GM18861 (cell line): ENCODE measurements at regions not wholly inside any gene's neighbourhood (a gene's known extent, or its start where the extent isn't known, plus 50 kb on each side); places are given as distances from the start of the nearest gene placed in this dataset.

Experiments used
- ATAC-seq: cut with Tn5 transposase; IDR thresholded peaks from one replicate; pipeline ENCODE4 v1.9.1; 2021; ENCODE audit not compliant: unreplicated experiment

- no peak for ATAC-seq
Observed at GRCh38 chr16:63602206-63602927, 1519.5 kb downstream of the CDH11 start.

- ATAC-seq = no peak
Observed at GRCh38 chr16:63596716-63597115, 1525.1 kb downstream of the CDH11 start.

GRCh38 chr16:63592852-63593251 is 1529.0 kb downstream of the CDH11 start:
- ATAC-seq = no peak

- ATAC-seq = no peak
Observed at GRCh38 chr16:63581570-63581969, 1540.3 kb downstream of the CDH11 start.

GRCh38 chr16:63578791-63579190 is 1542.6 kb upstream of the CDH8 start:
- ATAC-seq = no peak

GRCh38 chr16:63577891-63578290 is 1541.7 kb upstream of the CDH8 start:
- no peak for ATAC-seq

GRCh38 chr16:63575041-63575440 is 1538.8 kb upstream of the CDH8 start:
- ATAC-seq = no peak

GRCh38 chr16:63568164-63568563 is 1531.9 kb upstream of the CDH8 start:
- ATAC-seq = no peak

GRCh38 chr16:63563819-63564505 is 1527.7 kb upstream of the CDH8 start:
- ATAC-seq = no peak

GRCh38 chr16:63553980-63554379 is 1517.7 kb upstream of the CDH8 start:
- ATAC-seq = no peak

- no peak for ATAC-seq
Observed at GRCh38 chr16:63539276-63539675, 1503.0 kb upstream of the CDH8 start.

- ATAC-seq = no peak
Observed at GRCh38 chr16:63530974-63531373, 1494.7 kb upstream of the CDH8 start.

GRCh38 chr16:63530208-63530607 is 1494.0 kb upstream of the CDH8 start:
- no peak for ATAC-seq

- no peak for ATAC-seq
Observed at GRCh38 chr16:63527404-63527803, 1491.2 kb upstream of the CDH8 start.

GRCh38 chr16:63516394-63516793 is 1480.2 kb upstream of the CDH8 start:
- no peak for ATAC-seq

GRCh38 chr16:63512910-63513309 is 1476.7 kb upstream of the CDH8 start:
- no peak for ATAC-seq

GRCh38 chr16:63497408-63497807 is 1461.2 kb upstream of the CDH8 start:
- no peak for ATAC-seq

GRCh38 chr16:63496282-63496681 is 1460.0 kb upstream of the CDH8 start:
- ATAC-seq = no peak

GRCh38 chr16:63488955-63489354 is 1452.7 kb upstream of the CDH8 start:
- ATAC-seq = no peak

- ATAC-seq = no peak
Observed at GRCh38 chr16:63481060-63481459, 1444.8 kb upstream of the CDH8 start.

- ATAC-seq = no peak
Observed at GRCh38 chr16:63473725-63474124, 1437.5 kb upstream of the CDH8 start.

- no peak for ATAC-seq
Observed at GRCh38 chr16:63467513-63467912, 1431.3 kb upstream of the CDH8 start.

GRCh38 chr16:63462316-63462715 is 1426.1 kb upstream of the CDH8 start:
- no peak for ATAC-seq
